ENCODE measurements at regions not wholly inside any gene's neighbourhood (a gene's known extent, or its start where the extent isn't known, plus 50 kb on each side); places are given as distances from the start of the nearest gene placed in this dataset.

DNA sequence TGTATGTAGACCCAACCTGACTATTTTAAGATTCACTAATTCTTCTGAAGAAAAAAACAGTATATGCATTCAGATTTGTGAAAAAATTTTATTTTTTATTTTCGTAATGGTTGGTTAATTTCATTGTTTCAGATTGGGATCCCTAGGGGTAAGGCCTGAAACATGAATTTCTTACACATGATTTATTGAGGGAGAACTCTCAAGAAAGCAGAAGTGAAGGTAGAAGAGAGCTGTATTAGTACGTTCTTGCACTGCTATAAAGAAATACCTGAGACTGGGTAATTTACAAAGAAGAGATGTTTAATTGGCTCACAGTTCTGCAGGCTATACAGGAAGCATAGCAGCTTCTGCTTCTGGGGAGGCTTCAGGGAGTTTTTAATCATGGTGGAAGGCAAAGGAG, 611.9 kb upstream of the TECRL start:
- TF ChIP-seq CTCF (conservative IDR thresholded peaks at IDR 0.05; ENCODE audit: low read depth in 2 of 2) (no peak), NANOG (IDR thresholded peaks at IDR 0.05; ENCODE audit: borderline replicate concordance) (no peak), ZNF462 (CRISPR knock-in tag; IDR thresholded peaks at IDR 0.05) (no peak), JUNB (IDR thresholded peaks at IDR 0.05; ENCODE audit: unreplicated experiment) (no peak), EZH2phosphoT487 (IDR thresholded peaks at IDR 0.05; ENCODE audit: unreplicated experiment) (no peak), ZNF331 (CRISPR knock-in tag; IDR thresholded peaks at IDR 0.05; ENCODE audit: low read depth) (no peak), CREB1 (CRISPR knock-in tag; IDR thresholded peaks at IDR 0.05; ENCODE audit: low read depth) (no peak), REST (IDR thresholded peaks at IDR 0.05; ENCODE audit: unreplicated experiment) (no peak), STAT1 (IDR thresholded peaks at IDR 0.05; ENCODE audit: unreplicated experiment) (no peak), ZNF114 (CRISPR knock-in tag; IDR thresholded peaks at IDR 0.05) (no peak), POLR2AphosphoS5 (IDR thresholded peaks at IDR 0.05; ENCODE audit: low read depth) (no peak), EZH2 (IDR thresholded peaks at IDR 0.05; ENCODE audit: low read depth, unreplicated experiment) (no peak)
- TF ChIP-seq, protein P1, sequence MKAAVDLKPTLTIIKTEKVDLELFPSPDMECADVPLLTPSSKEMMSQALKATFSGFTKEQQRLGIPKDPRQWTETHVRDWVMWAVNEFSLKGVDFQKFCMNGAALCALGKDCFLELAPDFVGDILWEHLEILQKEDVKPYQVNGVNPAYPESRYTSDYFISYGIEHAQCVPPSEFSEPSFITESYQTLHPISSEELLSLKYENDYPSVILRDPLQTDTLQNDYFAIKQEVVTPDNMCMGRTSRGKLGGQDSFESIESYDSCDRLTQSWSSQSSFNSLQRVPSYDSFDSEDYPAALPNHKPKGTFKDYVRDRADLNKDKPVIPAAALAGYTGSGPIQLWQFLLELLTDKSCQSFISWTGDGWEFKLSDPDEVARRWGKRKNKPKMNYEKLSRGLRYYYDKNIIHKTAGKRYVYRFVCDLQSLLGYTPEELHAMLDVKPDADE (IDR thresholded peaks at IDR 0.05): no peak
- DNase-seq (ENCODE audit: low spot score): no peak
- H3K27me3 Mint-ChIP-seq (ENCODE audit: insufficient read depth, low read depth, poor library complexity): no peaks in the 10 kb centered on the region

More for the DNA sequence above, 611.9 kb upstream of the TECRL start:
- no peaks in the 10 kb centered on the region for H3K36me3 ChIP-seq (ENCODE audit: insufficient read depth)
- H3K27me3 ChIP-seq (ENCODE audit: insufficient read depth): no peaks in the 10 kb centered on the region
- Mint-ChIP-seq H3K27ac (no peak overlapping the region), H3K36me3 (ENCODE audit: low read depth) (no peaks in the 10 kb centered on the region), H3K9me3 (no peaks in the 10 kb centered on the region), H3K4me1 (peaks cover 12% of the 10 kb centered on the region; the same call in 2 of the 3 replicates), H3K4me3 (no peak overlapping the region)
- H3K4me3 ChIP-seq: no peak overlapping the region
- H3K79me2 ChIP-seq (replicated peaks; ENCODE audit: insufficient read depth): no peaks in the 10 kb centered on the region
- H3K27ac ChIP-seq (ENCODE audit: low read depth): no peak overlapping the region
- no peak for ATAC-seq
- H3F3A ChIP-seq (replicated peaks; ENCODE audit: low read depth): no peaks in the 10 kb centered on the region
- no peak overlapping the region for H3K4me2 ChIP-seq
- H3K4me1 ChIP-seq (ENCODE audit: insufficient read depth): 0 out of 2 replicates have a peak, but pooled peaks cover 5% of the 10 kb centered on the region
- no peak overlapping the region for H2AFZ ChIP-seq
- H4K20me1 ChIP-seq (replicated peaks; ENCODE audit: insufficient read depth): no peaks in the 10 kb centered on the region
- no peaks in the 10 kb centered on the region for H3K9me2 ChIP-seq (ENCODE audit: insufficient read depth)

Data from GM23338 (cell line).